Middle frontal gyrus (tissue), 1 donor: ENCODE measurements at regions not wholly inside any gene's neighbourhood (a gene's known extent, or its start where the extent isn't known, plus 50 kb on each side); places are given as distances from the start of the nearest gene placed in this dataset.
"Not testable (repeated sequence)": the region's sequence is repeated elsewhere in the genome, so short reads cannot be mapped to it uniquely, and the experiment has no call there.

Experiments
- DNase-seq: peaks from one replicate; pipeline ENCODE4 v3.0.0-alpha.2; 2015; ENCODE audit warnings: low spot score; ENCODE audit errors: extremely low spot score

DNA sequence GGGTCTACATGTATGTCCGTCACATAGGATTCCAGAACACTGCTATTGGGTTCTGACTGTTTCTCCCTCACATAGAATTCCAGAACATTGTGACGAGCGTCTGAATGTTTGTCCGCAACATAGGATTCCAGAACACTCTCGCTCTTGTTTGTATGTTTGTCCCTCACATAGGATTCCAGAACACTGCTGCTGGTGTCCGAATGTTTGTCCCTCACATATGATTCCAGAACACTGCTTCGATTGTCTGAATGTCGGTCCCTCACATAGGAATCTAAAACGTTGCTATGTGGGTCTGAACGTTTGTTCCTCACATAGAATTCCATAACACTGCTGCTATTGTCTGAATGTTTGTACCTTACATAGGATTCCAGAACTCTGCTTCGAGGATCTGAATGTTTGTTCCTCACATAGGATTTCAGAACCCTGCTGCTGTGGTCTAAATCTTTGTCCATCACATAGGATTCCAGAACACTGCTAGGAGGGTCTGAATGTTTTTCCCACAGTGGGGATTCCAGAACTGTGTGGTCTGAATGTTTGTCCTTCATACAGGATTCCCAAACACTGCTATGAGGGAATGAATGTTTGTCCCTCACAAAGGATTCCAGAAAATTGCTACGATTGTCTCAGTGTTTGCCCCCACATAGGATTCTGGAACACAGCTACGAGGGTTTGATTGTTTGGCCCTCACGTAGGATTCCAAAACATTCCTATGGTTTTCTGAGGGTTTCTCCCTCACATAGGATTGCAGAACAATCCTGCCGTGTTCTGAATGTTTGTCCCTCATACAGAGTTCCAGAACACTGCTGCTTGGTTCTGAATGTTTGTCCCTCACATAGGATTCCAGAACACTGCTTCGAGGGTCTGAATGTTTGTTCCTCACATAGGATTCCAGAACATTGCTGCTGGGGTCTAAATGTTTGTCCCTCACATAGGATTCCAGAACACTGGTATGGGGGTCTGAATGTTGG lies 220.5 kb downstream of the FOXD4L6 start:
- DNase-seq, result no peak

DNA sequence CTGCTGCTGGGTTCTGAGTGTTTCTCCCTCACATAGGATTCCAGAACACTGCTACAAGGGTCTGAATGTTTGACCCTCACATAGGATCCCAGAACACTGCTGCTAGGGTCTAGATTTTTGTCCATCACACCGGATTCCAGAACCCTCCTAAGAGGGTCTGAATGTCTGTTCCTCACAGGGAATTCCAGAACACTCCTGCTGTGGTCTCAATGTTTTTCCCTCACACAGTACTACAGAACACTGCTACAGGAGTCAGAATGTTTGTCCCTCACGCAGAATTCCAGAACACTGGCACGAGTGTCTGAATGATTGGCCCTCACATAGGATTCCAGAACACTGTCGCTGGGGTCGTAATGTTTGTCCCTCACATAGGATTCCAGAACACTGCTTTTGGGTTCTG lies 221.6 kb downstream of the FOXD4L6 start:
- DNase-seq, result not testable (repeated sequence)

- DNase-seq, result not testable (repeated sequence)
Measured at GRCh38 chr9:40892315-40892714, 236.2 kb downstream of the FOXD4L6 start.

- not testable (repeated sequence) for DNase-seq
Measured at GRCh38 chr9:40885858-40886257, 242.6 kb downstream of the FOXD4L6 start.

DNA sequence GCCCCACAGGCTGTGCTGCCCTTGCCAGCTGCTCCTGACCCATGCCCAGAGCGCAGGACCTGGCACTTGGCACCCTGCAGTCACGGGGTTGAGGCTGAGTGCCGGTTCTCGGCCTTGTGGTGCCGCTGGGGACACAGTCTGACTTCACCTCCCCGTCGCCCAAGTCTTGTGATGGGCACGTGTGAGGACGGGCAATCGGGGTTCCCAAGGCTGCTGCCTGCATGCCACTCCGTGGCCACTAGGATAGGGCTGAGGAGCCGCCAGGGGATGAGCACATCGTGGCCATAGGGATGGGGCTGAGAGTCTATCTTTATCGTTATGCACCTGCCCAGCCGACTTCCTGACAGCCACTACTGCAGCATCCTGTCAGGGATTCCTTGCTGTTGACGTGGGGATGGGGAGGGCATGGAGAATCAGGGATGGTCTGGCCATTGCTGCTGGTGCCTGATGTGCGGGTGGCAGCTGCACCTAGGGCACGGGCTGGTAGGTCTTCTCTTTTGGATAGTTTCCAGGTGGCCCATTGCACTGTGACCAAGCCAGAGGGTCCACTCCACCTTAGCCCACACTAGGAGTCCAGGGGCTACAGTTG lies 243.5 kb downstream of the FOXD4L6 start:
- DNase-seq, result not testable (repeated sequence)

DNA sequence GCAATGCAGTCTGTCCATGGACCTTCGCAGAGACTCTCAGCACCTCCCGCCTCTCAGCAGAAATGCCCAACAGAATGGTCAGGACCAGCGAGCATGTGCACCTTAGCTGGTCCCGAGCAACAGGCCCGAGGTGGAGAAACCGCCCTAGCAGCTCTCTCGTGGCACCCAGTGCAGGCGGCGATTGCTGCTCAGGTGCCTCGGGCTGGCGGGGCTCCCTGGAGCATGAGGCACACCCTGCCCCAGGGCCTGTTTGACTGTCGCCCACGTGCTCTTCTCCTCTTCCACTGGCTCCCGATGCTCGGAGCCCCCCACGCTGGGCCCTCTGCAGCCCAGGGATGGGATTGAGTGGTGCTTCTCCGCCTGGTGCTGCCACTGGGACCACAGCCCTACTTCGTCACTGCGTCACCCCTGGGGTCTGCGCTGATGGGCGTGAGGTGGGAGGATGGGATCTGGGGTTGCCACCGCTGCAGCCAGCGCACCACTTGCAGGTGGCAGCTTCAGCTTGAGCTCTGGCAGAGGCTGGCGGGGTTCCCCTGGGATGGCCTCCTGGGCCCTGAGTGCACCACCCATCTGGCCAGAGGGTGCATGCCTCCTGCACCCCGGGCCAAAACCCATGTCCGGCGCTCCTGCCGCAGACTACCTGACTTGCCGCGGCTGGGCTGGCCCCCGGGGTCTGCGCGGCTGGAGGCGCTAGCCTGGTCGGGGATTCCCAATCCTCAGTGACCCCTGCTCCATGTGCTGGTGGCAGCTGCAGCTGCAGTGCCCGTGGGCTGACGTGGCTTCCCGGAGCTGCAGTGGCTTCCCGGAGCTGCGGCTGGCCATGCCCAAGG lies 244.2 kb downstream of the FOXD4L6 start:
- DNase-seq, result no peak

DNA sequence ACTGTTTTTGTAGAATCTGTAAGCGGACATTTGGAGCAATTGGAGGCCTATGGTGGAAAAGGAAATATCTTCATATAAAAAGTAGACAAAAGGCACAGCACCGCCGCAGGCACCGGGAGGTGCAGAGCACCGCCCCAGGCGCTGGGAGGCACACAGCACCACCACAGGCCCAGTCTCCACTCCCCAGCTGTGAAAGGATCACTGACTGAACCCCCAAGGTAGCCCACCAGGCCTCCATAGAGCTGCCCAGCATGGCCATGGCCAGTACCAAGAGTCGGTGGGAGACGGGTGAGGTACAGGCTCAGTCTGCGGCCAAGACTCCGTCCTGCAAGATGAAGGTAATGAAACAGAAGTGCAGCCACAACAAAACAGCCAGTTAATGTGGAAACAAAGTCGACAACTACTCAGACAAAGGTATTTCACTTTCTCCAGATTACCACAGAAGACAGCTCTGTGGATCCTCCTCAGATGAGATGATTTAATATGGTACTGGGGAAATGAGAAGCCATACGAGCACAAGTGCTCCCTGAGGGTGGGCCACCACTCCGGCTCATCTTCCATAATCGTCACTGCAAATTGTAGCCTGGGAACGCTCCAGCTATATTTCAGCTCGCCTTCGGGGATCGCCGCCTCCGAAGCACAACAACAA lies 244.9 kb downstream of the FOXD4L6 start:
- not testable (repeated sequence) for DNase-seq

DNA sequence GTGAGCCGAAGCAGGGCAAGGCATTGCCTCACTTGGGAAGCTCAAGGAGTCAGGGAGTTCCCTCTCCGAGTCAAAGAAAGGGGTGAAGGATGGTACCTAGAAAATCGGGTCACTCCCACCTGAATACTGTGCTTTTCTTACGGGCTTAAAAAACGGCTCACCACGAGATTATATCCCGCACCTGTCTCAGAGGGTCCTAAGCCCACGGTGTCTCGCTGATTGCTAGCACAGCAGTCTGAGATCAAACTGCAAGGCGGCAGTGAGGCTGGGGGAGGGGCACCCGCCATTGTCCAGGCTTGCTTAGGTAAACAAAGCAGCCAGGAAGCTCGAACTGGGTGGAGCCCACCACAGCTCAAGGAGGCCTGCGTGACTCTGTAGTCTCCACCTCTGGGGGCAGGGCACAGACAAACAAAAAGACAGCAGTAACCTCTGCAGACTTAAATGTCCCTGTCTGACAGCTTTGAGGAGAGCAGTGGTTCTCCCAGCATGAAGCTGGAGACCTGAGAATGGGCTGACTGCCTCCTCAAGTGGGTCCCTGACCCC lies 254.7 kb downstream of the FOXD4L6 start:
- not testable (repeated sequence) for DNase-seq

- not testable (repeated sequence) for DNase-seq
Measured at GRCh38 chr9:40868437-40868836, 260.0 kb downstream of the FOXD4L6 start.
